GM23338 (cell line): ENCODE measurements at regions not wholly inside any gene's neighbourhood (a gene's known extent, or its start where the extent isn't known, plus 50 kb on each side); places are given as distances from the start of the nearest gene placed in this dataset.

Source experiments
- ATAC-seq: fragments of 200-7000 bp; cut with Tn5 transposase; 3 replicates; pipeline ENCODE4 v1.9.1; 2020
- DNase-seq: peaks from one replicate; pipeline ENCODE4 v3.0.0-alpha.2; 2015; ENCODE audit warnings: low spot score
- H2AFZ ChIP-seq: fragments of 200-600 bp; sonication (generic); 2 replicates; pipeline ENCODE4 v1.8.0; 2016; ENCODE audit warnings: antibody characterized with exemption, mild to moderate bottlenecking, moderate library complexity
- H3F3A ChIP-seq: fragments of 200-600 bp; sonication (generic); replicated peaks from 2 replicates; pipeline ENCODE4 v1.8.0; 2017; ENCODE audit warnings: antibody characterized with exemption, mixed run types, low read depth
- H3K27ac ChIP-seq: fragments of 200-600 bp; sonication (generic); 2 replicates; pipeline ENCODE4 v1.6.1; 2016; ENCODE audit warnings: low read depth
- H3K27me3 ChIP-seq: fragments of 200-600 bp; sonication (generic); 2 replicates; pipeline ENCODE4 v1.8.0; 2016; ENCODE audit warnings: mild to moderate bottlenecking, mixed run types, moderate library complexity; ENCODE audit not compliant: insufficient read depth
- H3K36me3 ChIP-seq: fragments of 200-600 bp; sonication (generic); 2 replicates; pipeline ENCODE4 v1.8.0; 2016; ENCODE audit warnings: mild to moderate bottlenecking; ENCODE audit not compliant: insufficient read depth
- H3K4me1 ChIP-seq: fragments of 200-600 bp; sonication (generic); 2 replicates; pipeline ENCODE4 v1.8.0; 2016; ENCODE audit warnings: mild to moderate bottlenecking, moderate library complexity; ENCODE audit not compliant: insufficient read depth
- H3K4me2 ChIP-seq: fragments of 200-600 bp; sonication (generic); 2 replicates; pipeline ENCODE4 v1.7.1; 2017; ENCODE audit warnings: mixed run types
- H3K4me3 ChIP-seq: fragments of 200-600 bp; sonication (generic); 2 replicates; pipeline ENCODE4 v1.6.1; 2016; ENCODE audit warnings: mixed run types
- H3K79me2 ChIP-seq: fragments of 200-600 bp; sonication (generic); replicated peaks from 2 replicates; pipeline ENCODE4 v1.8.0; 2017; ENCODE audit warnings: mild to moderate bottlenecking; ENCODE audit not compliant: insufficient read depth
- H3K9me2 ChIP-seq: fragments of 200-600 bp; sonication (generic); 2 replicates; pipeline ENCODE4 v1.8.0; 2017; ENCODE audit not compliant: insufficient read depth
- H4K20me1 ChIP-seq: fragments of 200-600 bp; sonication (generic); replicated peaks from 2 replicates; pipeline ENCODE4 v1.8.0; 2017; ENCODE audit warnings: mild to moderate bottlenecking; ENCODE audit not compliant: insufficient read depth
- H3K27ac Mint-ChIP-seq: 2 replicates; pipeline ENCODE4 v1.8.0; 2020; ENCODE audit warnings: inconsistent platforms, mild to moderate bottlenecking, moderate library complexity, mixed read lengths
- H3K27me3 Mint-ChIP-seq: 3 replicates; pipeline ENCODE4 v1.8.0; 2022; ENCODE audit warnings: low read depth, mild to moderate bottlenecking, moderate library complexity, mixed read lengths, inconsistent platforms; ENCODE audit not compliant: insufficient read depth, poor library complexity
- H3K36me3 Mint-ChIP-seq: 3 replicates; pipeline ENCODE4 v1.8.0; 2021; ENCODE audit warnings: low read depth, mild to moderate bottlenecking, inconsistent platforms, moderate library complexity, mixed read lengths
- H3K4me1 Mint-ChIP-seq: 3 replicates; pipeline ENCODE4 v1.8.0; 2020; ENCODE audit warnings: mild to moderate bottlenecking, inconsistent platforms, mixed read lengths
- H3K4me3 Mint-ChIP-seq: 3 replicates; pipeline ENCODE4 v1.8.0; 2021; ENCODE audit warnings: moderate library complexity, mild to moderate bottlenecking, inconsistent platforms, mixed read lengths
- H3K9me3 Mint-ChIP-seq: 3 replicates; pipeline ENCODE4 v1.8.0; 2020; ENCODE audit warnings: moderate library complexity, mild to moderate bottlenecking, inconsistent platforms, mixed read lengths
- CREB1 ChIP-seq: fragments of 250-450 bp; sonication (Bioruptor Pico); IDR thresholded peaks from 2 replicates; pipeline ENCODE4 v1.5.0; 2020; ENCODE audit warnings: low read depth, mild to moderate bottlenecking, moderate library complexity
- CTCF ChIP-seq, 2 experiments: fragments of 200-600 bp in 1 of 2; sonication (generic) in 1 of 2; conservative IDR thresholded peaks; 2 replicates each; pipeline versions ENCODE4 v1.5.1 to v1.6.1; 2016 to 2017; ENCODE audit warnings: antibody characterized with exemption in 2 of 2, low read depth in 2 of 2, mild to moderate bottlenecking in 2 of 2, moderate library complexity in 1 of 2
- ETS1 ChIP-seq: IDR thresholded peaks from 2 replicates; pipeline ENCODE4 v1.6.1; 2016; ENCODE audit warnings: antibody characterized with exemption
- EZH2phosphoT487 ChIP-seq: fragments of 200-600 bp; sonication (generic); IDR thresholded peaks from one replicate; pipeline ENCODE4 v1.8.1; 2018; ENCODE audit warnings: antibody characterized with exemption; ENCODE audit not compliant: unreplicated experiment
- JUNB ChIP-seq: IDR thresholded peaks from one replicate; pipeline ENCODE4 v1.6.1; 2016; ENCODE audit warnings: antibody characterized with exemption; ENCODE audit not compliant: unreplicated experiment
- NANOG ChIP-seq: IDR thresholded peaks from 2 replicates; pipeline ENCODE4 v1.6.1; 2016; ENCODE audit warnings: antibody characterized with exemption, borderline replicate concordance
- POLR2AphosphoS5 ChIP-seq: IDR thresholded peaks from 2 replicates; pipeline ENCODE4 v1.6.1; 2016; ENCODE audit warnings: antibody characterized with exemption, low read depth
- REST ChIP-seq: IDR thresholded peaks from one replicate; pipeline ENCODE4 v1.6.1; 2018; ENCODE audit warnings: antibody characterized with exemption; ENCODE audit not compliant: unreplicated experiment
- STAT1 ChIP-seq: IDR thresholded peaks from one replicate; pipeline ENCODE4 v1.6.1; 2016; ENCODE audit warnings: antibody characterized with exemption; ENCODE audit not compliant: unreplicated experiment
- ZNF114 ChIP-seq: fragments of 250-450 bp; sonication (Bioruptor Pico); IDR thresholded peaks from 2 replicates; pipeline ENCODE4 v1.5.0; 2020; ENCODE audit warnings: mild to moderate bottlenecking, moderate library complexity
- ZNF331 ChIP-seq: fragments of 250-450 bp; sonication (Bioruptor Pico); IDR thresholded peaks from 2 replicates; pipeline ENCODE4 v1.5.0; 2020; ENCODE audit warnings: low read depth, mild to moderate bottlenecking, moderate library complexity

DNA sequence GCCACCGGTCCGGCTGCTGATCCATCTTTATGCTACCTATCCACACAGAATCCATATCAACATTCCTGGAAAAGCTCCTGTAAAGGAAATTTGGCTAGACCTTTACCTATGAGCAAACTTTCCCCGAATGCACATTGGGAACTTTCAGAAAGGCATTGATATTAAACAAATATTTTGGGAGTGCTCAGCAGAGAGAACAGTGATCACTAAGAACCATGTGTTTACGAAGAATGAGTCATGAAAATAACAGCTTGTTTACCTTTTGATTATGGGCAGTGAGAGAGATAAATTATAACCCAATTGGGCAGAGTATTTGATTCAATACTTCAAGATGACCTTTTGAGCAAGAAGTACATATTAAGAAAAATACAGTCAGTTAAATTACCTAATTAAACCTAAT, 189.7 kb upstream of the CDH2 start (continued):
- TF ChIP-seq CTCF (conservative IDR thresholded peaks at IDR 0.05; ENCODE audit: low read depth in 2 of 2) (no peak), NANOG (no peak), POLR2AphosphoS5 (no peak), CREB1 (no peak), EZH2phosphoT487 (no peak), JUNB (no peak)

DNA sequence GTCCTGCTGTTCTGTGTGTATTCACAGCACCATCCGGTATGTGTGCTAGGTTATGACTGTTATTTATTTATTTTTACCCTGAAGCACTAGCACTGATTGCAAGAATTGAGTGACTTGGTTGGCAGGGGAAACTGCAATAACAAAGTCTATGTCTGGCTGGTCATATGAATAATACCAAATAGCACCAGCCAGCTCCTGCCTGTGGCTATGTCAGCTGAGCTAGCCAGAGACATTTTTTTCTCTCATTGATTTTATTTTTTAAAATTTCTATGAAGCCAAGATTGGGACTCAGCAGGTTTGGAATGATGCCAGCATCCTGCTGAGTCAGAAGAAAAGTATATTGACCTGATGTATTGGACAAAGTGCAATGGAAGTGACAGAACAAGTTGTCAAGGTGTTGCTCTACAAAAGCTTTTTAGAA, 188.5 kb upstream of the CDH2 start:
- H3K4me1 Mint-ChIP-seq, result no peaks in the 10 kb centered on the region
- peaks cover 6% of the 10 kb centered on the region; the same call in 1 of the 3 replicates for H3K9me3 Mint-ChIP-seq
- H2AFZ ChIP-seq, result no peak overlapping the region
- no peaks in the 10 kb centered on the region for H4K20me1 ChIP-seq
- TF ChIP-seq CREB1, result no peak
- no peak for TF ChIP-seq POLR2AphosphoS5
- TF ChIP-seq CTCF (conservative IDR thresholded peaks at IDR 0.05; ENCODE audit: low read depth in 2 of 2), result no peak
- TF ChIP-seq ZNF114 (CRISPR knock-in tag), result no peak
- no peaks in the 10 kb centered on the region for H3F3A ChIP-seq
- H3K36me3 ChIP-seq, result no peaks in the 10 kb centered on the region
- no peaks in the 10 kb centered on the region for H3K9me2 ChIP-seq
- no peak for DNase-seq
- no peak overlapping the region for H3K27ac ChIP-seq
- H3K27ac Mint-ChIP-seq, result no peak overlapping the region; the same call in 1 of the 2 replicates
- H3K4me2 ChIP-seq, result no peak overlapping the region
- H3K27me3 Mint-ChIP-seq, result no peaks in the 10 kb centered on the region
- no peaks in the 10 kb centered on the region for H3K36me3 Mint-ChIP-seq
- H3K79me2 ChIP-seq, result no peaks in the 10 kb centered on the region
- H3K4me3 Mint-ChIP-seq, result no peak overlapping the region
- H3K27me3 ChIP-seq, result no peaks in the 10 kb centered on the region
- no peak overlapping the region for H3K4me3 ChIP-seq
- no peak for ATAC-seq
- no peaks in the 10 kb centered on the region for H3K4me1 ChIP-seq

- peaks cover 8% of the 10 kb centered on the region; the same call in 1 of the 3 replicates for H3K9me3 Mint-ChIP-seq
- Histone ChIP-seq H2AFZ (no peak overlapping the region; the same call in 1 of the 2 replicates), H3K27ac (no peak overlapping the region), H3F3A (no peaks in the 10 kb centered on the region), H3K79me2 (no peaks in the 10 kb centered on the region), H3K36me3 (no peaks in the 10 kb centered on the region), H3K27me3 (no peaks in the 10 kb centered on the region), H3K4me1 (no peaks in the 10 kb centered on the region), H3K4me2 (no peak overlapping the region), H4K20me1 (no peaks in the 10 kb centered on the region), H3K4me3 (no peak overlapping the region), H3K9me2 (no peaks in the 10 kb centered on the region)
- H3K36me3 Mint-ChIP-seq, result no peaks in the 10 kb centered on the region
- no peaks in the 10 kb centered on the region for H3K27me3 Mint-ChIP-seq
- no peak overlapping the region for H3K4me3 Mint-ChIP-seq
- no peak for ATAC-seq
- H3K4me1 Mint-ChIP-seq, result no peaks in the 10 kb centered on the region; the same call in 2 of the 3 replicates
- H3K27ac Mint-ChIP-seq, result no peak overlapping the region
- no peak for DNase-seq
- no peak for TF ChIP-seq JUNB
- TF ChIP-seq NANOG, result no peak
- no peak for TF ChIP-seq POLR2AphosphoS5
- no peak for TF ChIP-seq ZNF331
- TF ChIP-seq STAT1, result no peak
- no peak for TF ChIP-seq CREB1
- TF ChIP-seq ETS1, result no peak
- no peak for TF ChIP-seq REST
- TF ChIP-seq EZH2phosphoT487, result no peak
- no peak for TF ChIP-seq ZNF114 (CRISPR knock-in tag)
- no peak for TF ChIP-seq CTCF (conservative IDR thresholded peaks at IDR 0.05; ENCODE audit: low read depth in 2 of 2)
Observed at GRCh38 chr18:28363124-28363523, 186.2 kb upstream of the CDH2 start.
